ENCODE measurements at regions not wholly inside any gene's neighbourhood (a gene's known extent, or its start where the extent isn't known, plus 50 kb on each side); places are given as distances from the start of the nearest gene placed in this dataset.

DNA sequence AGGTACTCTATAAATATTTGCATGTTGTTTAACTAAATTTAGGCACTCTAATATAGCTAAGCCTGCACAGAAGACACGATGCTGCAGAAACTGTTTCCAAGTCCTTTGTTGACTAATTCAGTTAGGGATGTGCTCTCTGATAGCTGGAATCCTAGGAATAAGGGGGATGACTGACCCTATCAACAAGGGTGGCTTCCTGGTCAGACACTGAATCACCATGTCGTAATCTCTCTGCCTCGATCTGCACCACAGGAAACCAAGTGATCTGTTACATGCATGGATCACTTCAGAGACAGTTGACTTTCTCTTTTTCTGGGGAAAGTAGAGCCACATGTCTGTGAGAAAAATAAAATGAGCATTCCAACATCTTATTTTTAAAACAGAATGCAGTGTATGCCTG lies 169.1 kb downstream of the GUCY2F start:
- DNase-seq = peak; percentile 5

DNA sequence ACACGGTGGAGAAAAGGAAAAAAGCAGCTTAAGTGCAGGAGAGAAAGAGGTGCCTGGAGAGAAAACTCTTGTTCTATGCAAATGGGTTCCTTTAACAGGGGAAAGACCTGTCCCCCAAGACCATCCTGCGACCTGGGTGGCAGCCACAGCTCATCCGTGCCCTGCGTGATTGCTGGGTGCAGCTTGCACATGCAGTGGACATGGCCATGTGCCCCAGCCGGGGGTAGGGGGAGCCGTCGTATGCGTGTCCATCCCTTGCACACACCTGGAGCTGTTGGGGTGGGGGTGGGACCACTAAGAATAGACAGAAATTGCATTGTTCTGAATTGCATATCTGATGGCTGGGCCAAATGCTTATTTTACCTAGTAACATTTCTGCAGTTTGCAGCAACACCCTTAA lies 171.9 kb downstream of the GUCY2F start:
- DNase-seq = no peak

DNA sequence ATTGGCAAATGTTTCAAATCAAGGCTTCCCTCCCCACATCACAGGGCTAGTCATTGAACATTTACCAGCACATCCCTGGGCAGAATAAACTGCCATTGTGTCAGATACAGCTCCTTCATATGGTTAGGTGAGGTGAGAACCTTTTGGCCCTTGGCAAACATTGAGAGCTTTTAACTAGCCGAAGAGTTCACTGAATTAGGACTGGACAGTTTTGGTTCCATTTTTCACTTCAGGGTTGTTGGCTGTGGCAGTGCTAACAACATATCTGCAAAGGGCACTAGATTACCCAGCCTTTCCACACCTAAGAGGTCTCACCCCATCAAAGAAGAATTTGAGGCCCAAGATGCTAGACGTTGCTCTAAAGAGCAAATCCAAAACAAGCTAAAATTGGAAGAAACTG lies 180.7 kb downstream of the GUCY2F start:
- DNase-seq = no peak

DNA sequence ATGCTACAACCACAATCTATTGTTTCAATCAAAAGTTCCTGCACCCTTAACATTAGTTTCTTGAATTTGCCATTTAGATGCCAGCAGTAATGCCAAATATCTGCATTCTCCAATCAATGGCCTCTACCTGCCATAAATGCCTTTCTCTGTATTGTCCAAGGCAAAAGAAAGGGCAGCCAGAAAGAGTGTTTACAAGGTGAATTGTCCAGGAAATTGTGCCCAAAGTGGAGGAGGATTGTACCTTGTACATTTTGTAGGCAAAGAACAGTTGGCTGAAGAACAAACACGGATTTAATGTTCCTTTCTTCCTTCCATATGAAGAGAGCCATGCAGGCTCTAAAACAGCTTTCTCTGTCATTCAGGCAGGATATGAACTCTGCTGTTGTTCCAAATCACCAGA lies 181.5 kb downstream of the GUCY2F start:
- no peak for DNase-seq

DNA sequence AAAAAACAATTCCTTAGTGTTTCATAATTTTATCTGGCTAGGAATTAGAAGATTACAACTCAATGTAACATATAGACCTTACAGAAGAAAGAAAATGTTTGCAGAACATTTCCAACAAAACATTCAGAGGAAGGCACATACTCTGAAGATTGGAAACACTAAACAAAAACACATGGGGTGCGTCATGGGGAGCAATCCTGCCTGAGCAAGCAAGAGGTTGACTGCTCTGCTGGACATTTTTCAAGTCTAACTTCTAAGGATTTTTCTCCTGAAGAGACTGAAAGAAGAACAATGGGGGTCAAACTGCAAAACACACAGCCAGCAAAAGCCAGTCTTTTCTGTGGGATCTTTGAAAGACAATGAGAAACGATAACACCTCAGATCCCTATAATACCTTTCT lies 182.8 kb downstream of the GUCY2F start:
- DNase-seq = peak; percentile 33

DNA sequence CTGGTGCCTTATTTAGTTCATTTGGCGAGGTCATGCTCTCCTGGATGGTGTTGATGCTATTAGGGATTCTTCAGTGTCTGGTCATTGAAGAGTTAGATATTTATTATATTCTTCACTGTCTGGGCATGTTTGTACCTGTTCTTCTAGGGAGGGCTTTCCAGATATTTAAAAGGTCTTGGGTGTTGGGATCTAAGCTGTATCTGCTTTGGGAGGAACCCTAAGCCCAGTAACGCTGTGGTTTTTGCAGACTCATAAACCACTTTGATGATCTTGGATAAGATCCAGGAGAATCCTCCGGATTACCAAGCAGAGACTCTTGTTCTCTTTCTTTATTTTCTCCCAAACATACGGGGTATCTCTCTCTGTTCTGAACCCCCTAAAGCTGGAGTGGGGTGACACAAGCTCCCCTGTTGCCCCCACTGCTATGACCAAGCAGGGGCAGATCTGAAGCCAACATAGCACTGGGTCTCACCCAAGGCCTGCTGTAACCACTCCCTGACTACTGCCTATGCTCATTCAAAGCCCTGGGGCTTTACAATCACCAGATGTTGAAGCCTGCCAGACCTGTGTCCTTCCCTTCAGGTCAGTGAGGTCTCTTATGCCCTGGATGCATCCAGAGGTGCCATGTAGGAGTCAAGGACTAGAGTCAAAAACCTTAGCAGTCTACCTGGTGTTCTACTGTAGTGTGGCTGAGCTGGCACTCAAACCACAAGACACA lies 187.6 kb downstream of the GUCY2F start:
- peak; percentile 32 for DNase-seq

DNA sequence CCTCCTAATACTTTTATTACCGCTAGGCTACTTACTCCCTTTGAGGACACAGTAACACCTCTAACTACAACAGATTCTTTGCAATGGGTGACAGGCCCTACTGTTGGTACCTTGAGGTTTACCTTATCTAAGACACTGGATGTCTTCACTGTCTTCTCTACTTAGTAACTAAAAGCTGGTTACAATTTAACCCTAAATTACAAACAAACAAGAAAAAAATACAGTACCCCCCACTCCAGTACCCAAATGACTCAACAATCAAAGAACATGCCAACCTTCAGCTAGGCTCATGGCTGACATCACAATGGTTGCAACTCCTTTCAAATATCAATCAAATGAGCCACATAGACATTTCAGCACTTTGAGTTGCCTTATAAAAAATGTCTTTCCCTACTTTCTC lies 198.0 kb downstream of the GUCY2F start:
- DNase-seq = no peak

DNA sequence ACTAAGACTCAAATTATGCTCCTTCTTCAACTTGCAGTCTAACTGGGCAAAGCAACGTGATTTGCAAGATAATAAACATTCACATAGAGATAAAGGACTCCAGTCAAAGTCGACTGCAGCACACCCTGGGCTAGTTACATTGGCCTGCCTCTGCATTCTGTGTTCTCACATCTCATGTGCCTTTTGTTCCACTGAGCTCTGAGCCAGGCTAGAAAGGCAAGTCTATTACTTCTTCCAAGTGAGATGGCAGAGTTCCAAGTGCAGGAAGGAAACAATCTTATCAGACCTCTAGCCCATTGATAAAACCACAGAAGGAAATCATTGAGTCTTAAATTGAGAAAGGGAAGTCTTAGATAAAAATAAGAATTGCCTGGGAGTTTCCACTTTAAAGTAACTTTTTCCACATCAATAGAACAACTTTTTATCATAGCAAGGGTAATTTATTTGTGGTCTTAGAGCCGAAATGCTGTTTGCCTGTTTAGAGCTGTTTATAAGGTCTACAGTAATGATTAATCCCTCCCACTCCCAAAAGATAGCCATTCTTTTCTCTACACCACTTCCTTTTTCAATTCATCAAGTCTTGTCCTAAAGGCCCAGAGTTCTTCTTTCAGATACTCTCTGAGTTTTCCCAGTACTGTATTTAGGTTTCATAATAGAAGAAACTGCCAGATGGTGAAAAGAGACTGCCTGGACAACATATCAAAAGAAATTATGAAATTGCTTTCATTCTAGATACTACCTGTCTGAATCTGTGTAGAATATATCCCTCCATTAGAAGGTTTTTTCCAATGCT lies 200.2 kb downstream of the GUCY2F start:
- DNase-seq = no peak

DNA sequence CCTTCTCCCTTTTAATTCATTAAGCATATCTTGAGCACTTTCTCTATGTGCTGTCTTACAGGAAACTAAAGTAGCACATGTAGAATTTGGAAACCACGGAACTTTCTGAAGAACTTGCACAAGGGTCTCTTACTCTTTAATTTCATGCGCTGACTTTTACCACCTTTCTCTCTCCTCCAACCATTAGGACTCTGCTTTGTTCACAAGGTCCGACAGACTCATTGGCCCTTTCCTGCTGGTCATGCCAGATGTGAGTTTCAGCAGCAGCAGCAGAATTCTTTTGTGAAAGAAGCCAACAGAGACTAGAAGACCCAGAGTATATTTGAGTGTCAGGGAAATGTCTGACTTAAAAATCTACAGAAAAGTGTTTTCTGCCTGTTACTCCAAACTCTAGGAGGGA lies 207.1 kb downstream of the GUCY2F start:
- no peak for DNase-seq

DNA sequence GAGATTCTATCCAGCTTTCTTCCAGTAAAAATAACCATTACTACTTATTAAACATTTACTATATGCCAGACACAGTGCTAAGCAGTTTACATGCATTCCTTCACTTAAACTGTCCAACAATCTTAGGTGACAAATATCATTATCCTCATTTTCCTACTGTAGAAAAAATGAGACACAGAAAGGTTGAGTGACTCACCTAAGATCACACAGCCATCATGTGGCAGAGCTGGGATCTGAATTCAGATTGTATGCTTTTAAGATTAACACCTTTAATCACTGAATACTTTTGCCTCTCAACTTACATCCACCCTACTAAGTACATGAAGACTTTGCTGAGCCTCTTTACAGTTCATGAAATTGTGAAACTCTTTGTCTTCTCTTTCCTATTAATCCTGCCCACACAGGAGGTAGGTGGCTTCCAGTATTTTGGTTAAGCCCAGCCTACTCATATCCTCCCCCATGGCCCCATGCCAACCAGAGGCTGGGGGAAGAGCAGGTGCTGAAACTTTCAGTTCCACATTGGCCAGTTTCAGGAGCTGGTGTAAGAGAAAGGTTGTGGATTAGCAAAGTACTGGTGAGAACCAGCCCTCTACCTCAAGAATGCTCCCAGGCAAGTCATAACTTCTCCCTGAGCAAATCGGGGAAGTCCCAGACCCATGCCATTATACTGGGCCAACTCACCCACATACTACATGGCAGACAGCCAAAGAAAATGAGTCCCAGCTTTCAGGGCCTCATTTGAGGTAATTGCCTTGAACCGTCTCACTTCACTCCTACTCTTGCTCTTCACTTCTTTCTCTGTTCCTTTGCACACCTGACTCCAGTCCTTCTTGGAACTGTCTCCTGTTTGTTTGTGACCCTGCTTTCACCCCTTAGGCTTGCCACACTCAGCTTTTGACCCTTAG lies 211.1 kb downstream of the GUCY2F start:
- DNase-seq = peak; percentile 20

DNA sequence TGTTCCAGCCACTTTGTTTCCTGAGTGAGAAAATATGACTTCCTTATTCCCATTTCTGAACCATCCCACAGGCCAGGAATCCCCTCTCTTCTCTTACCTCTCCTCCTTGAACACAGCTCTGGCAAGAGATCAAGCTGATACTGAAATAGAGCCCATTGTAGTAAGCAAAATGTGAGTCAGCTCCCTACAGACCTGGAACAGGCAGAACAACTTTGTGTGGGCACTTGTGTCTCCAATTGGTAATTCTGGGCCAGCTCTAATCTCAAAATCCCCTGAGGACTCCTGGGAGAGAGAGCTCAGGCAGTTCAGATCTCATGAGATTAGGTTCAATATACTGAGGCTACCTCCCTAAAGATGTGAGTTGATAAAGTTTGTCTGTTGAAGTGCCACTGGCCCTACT lies 213.5 kb downstream of the GUCY2F start:
- DNase-seq = no peak

DNA sequence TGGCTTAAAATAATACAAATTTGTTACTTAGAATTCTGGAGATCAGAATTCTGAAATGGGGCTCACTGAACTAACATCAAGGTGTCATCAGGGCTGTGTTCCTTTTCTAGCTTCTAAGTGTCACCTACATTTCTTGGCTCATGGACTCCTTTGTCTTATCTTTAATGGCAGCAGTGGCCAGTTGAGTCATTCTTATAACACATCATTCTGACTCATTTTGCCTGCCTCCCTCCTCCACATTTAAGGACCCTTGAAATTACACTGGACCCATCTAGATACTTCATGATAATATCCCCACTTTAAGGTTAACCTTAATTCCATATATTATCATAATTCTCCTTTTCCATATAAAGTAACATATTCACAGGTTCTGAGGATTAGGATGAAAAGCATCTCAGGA lies 215.9 kb downstream of the GUCY2F start:
- DNase-seq = no peak

DNA sequence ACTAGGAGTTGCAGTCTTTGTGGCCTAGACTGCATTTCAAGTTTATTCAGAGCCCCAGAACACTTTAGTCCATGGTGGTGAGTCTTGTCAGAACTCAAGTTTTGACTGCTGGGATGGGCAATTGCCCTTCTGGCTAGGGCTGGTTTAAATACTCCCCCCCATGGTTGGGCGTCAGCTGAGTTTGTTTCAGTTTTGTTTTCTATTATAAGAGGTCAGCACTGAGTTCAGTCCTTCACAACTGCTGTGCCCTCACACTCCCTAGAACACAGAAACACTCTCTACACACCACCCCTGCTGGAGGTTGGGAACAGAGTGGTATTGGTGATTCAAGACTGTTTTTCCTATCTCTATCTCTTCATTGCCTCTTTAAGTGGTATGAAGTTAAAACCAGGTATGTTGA lies 217.0 kb downstream of the GUCY2F start:
- DNase-seq = no peak

DNA sequence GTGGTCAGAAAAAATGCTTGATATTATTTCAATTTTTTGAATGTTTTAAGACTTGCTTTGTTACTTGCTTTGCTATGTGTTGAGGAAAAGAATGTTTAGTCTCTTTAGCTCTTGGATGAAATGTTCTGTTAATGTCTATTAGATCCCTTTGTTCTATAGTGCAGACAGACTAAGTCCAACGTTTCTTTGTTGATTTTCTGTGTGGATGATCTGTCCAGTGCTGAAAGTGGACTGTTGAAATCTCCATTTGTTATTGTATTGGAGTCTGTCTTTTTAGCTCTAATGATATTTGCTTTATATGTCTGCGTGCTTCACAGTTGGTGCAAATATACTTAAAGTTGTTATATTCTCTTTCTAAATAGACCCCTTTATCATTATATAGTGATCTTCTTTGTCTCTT lies 220.6 kb downstream of the GUCY2F start:
- no peak for DNase-seq

DNA sequence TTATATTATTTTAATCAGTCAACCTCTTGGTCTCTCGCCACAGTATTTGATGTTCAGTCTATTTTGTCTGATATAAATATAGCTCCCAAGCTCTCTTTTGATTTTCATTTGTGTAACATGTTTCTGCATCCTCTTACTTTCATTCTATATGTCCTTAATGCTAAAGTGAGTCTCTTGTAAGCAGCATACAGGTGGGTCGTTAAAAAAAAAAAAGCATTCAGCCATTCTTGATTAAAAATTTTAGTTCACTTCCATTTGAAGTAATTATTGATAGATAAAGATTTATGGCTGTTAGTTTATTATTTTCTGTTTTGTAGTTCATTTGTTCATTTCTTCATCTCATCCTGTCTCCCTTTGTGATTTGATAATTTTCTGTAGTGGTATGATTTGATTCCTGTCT lies 229.1 kb downstream of the GUCY2F start:
- DNase-seq = no peak

DNA sequence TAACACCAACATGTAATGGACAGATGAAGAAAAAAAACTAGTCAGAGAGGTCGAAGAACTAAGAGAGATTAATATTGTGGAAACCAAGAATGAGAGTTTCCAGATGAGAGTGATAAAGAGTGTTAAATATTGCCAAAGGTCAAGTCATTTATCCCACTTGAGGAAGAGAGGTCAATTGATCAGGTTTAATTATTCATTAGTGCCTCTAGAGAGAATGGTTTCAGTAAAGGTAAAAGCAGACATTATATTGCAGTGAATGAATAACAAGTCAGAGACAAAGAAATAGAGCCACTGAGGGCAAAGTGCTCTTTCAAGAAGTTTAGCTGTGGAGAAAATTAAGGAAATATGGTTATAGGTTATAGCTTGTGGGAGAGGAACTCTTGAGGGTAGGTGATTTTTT lies 263.1 kb downstream of the GUCY2F start:
- DNase-seq = no peak

DNA sequence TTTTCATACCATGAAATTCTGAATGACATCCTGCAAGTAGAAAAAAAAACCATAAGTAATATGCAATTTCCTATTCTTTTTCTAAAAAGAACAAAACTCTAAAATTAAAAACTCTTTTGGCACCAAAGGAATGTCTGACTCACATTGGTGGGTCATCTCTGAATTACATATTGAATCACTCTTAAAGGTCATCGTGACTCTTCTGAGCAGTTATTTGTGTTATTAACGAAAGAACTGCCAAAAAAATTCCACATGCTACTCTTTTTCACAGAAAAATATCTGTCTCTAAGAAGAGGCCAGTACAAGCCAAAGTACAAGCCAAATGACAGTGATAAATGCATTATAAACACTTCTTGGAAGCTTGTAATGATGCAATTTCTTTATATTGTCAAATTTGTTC lies 282.2 kb downstream of the GUCY2F start:
- DNase-seq = peak; percentile 39

DNA sequence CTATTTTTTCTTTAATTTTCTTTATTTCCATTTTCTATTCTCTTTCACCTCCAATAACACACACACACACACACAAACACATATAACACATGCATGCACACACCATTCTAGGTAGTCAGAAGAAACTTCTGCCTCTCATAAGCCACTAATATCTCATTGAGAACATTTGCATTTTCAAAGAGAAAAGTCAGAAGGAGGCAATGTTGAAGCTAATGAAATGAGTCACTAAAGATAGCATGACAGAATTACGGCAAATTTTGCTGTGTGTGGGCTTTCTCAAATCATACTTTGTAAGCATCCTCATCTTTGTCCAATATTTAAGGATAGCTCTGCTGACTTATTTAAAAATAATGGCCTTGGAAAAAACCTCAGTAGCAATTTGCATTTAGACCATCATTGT lies 291.3 kb downstream of the GUCY2F start:
- no peak for DNase-seq

DNA sequence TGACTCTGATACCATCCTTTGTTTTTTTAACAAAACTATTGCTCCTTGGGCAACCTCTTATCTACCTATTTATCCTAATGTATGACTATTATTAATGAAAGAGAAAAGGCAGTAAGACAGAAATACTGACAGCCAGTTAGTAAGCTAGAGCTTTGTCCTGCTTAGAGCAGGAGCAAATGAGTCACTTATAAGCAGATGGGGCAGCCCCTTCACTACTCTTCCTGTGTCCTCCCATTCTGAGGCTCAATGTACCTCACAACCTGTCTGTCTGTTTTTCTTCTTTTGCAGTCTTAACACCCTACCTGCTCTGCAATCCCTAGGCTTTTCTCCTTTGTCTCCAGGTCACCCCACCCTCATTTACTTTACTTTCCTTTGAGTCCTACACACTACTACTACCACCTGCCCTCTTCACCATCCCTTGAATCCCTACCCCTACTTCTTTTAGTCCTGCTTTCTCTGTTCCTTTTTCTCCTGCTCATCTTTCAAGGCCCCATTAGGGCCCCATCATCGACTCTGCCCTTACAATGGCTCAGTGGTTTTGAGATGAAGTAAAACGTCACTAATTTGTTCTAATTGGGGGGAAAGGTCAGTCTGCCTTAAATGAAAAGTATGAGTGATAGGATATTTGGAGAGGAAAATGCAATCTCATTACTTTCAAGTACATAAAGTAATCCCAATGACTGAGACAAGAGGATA lies 294.3 kb downstream of the GUCY2F start:
- no peak for DNase-seq

DNA sequence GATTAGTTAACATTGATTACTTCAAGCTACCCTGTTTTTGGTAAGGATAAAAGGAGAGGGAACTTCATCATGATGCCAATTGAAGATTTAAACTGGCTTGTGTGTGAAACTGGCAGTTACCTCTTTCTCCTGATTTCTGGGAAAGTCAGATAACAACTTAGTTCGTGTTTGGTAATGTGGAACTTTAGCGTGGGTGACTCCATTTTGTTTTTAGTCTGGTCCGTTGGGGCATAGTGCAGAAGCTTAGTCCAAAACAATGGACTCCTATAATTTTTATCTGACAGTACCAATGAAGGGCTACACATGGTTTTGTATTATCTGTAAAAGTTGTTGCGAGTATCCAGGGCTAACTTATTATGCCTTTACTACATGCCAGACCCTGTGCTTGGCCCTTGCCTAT lies 294.9 kb downstream of the GUCY2F start:
- DNase-seq = no peak

DNA sequence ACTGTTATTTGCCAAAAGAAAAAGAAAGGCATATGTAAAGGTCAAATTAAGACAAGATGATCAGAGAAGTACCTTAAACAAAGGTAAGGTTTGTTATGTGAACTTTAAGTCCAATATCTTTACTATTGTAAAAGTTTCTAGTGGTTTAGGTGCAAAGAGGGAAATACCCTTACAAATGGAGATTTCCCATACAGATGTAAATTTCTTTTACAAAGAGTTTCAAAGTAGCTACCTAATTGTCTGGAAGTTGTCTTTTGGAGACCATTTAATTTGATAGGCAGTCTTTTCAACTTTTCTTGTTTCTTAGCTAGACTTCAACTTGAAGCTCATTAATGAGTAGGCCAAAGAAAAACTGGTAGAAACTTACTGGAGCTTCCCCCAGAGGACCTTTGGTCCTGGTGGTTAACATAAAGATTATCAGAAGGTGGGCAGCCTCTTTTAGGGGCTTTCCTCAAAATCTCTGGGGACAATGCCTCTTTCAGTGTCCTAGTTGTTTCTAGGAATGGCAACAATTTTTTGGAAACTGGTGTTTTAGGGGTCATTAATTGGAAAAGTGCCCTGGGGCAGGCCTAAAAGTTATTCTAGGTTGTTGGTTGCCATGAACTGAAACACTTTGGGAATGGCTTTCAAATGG lies 297.3 kb downstream of the GUCY2F start:
- DNase-seq = no peak

DNA sequence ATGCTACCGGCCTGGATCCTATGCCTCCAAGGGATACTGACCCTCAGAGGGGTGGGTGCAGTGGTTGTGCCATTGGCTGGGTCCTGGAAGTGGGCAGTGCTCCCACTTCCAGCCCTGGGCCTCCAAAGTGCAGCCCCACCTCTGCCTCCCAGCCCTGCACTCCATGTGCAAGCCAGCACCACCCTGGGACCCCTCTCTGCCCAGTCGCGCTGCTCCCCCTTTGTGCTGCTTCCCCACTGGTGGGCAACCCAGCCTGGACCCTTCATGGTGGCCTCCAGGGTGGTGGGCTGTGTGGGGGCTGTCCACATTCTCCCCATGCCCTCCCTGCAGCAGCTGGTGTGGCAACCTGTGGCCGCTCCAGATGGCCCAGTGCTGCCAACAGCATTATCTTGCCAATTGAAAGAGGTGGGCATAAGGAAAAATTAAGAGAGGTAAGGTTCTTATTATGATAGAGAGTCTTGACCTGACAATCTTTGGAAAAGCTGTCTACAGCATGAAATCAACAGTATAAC lies 309.7 kb downstream of the GUCY2F start:
- no peak for DNase-seq
